ENCODE measurements at regions not wholly inside any gene's neighbourhood (a gene's known extent, or its start where the extent isn't known, plus 50 kb on each side); places are given as distances from the start of the nearest gene placed in this dataset.

DNA sequence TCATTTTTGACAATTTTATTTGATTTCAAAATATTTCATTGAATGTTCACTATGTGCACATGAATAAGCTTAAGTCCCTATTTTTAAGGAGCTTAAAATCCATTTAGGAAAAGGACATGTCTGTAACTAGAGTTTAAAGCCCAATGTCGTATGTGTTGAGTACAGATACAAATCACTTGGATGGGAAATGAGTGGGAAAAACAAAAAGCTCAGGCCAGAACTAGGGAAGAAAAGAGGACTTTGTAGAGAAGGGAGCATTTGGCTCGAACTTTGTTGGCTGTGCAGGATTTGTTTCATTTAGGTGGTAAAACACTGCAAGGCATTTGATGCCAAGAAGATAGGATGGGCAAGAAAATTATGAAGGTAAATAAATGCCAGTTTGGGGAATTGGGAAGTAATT lies 653.1 kb upstream of the KCNMB2 start:
- intact Hi-C loops (cut with DNase I; ENCODE audit: low total_unique reads): no loop called here
- TF ChIP-seq POLR2AphosphoS5 (IDR thresholded peaks at IDR 0.05) (no peak), POLR2A (IDR thresholded peaks at IDR 0.05) (no peak)
- TF ChIP-seq, protein P1, sequence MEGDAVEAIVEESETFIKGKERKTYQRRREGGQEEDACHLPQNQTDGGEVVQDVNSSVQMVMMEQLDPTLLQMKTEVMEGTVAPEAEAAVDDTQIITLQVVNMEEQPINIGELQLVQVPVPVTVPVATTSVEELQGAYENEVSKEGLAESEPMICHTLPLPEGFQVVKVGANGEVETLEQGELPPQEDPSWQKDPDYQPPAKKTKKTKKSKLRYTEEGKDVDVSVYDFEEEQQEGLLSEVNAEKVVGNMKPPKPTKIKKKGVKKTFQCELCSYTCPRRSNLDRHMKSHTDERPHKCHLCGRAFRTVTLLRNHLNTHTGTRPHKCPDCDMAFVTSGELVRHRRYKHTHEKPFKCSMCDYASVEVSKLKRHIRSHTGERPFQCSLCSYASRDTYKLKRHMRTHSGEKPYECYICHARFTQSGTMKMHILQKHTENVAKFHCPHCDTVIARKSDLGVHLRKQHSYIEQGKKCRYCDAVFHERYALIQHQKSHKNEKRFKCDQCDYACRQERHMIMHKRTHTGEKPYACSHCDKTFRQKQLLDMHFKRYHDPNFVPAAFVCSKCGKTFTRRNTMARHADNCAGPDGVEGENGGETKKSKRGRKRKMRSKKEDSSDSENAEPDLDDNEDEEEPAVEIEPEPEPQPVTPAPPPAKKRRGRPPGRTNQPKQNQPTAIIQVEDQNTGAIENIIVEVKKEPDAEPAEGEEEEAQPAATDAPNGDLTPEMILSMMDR (IDR thresholded peaks at IDR 0.05): no peak
- no peak overlapping the region for H3K27ac ChIP-seq

DNA sequence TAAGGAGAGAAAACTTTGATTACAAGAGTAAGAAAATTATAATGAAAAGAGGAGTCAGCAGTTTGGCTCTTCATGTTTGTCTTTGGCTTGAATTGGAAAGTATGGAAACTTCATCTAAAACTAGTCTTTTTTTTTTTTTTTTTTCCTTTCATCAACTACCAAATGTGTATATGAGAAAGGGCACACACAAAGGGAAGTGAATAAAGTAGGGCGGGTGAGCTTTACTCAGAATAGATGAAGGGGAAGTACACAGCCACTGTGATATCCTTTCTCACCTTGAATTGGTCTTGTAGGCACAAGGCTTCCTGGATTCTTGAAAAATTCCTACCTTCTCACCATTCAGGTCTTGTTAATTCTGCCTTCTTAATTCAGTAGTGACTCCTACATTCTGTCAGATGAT lies 652.3 kb upstream of the KCNMB2 start:
- H3K4me3 ChIP-seq: no peak overlapping the region
- no peaks in the 10 kb centered on the region for H3K9me3 ChIP-seq
- H3K27ac ChIP-seq: no peak overlapping the region
- TF ChIP-seq POLR2AphosphoS5 (IDR thresholded peaks at IDR 0.05) (no peak), POLR2A (IDR thresholded peaks at IDR 0.05) (no peak)
- TF ChIP-seq, protein P1 (IDR thresholded peaks at IDR 0.05): no peak
- no peaks in the 10 kb centered on the region for H3K36me3 ChIP-seq
- H3K4me1 ChIP-seq: no peaks in the 10 kb centered on the region
- no peak for DNase-seq (ENCODE audit: low spot score in 2 of 2)
- no peaks in the 10 kb centered on the region for H3K27me3 ChIP-seq
- intact Hi-C loops (cut with DNase I; ENCODE audit: low total_unique reads): no loop called here

More for the DNA sequence above, 653.1 kb upstream of the KCNMB2 start:
- Histone ChIP-seq H3K4me3 (no peak overlapping the region), H3K27me3 (no peaks in the 10 kb centered on the region), H3K36me3 (no peaks in the 10 kb centered on the region), H3K9me3 (no peaks in the 10 kb centered on the region), H3K4me1 (no peaks in the 10 kb centered on the region)
- no peak for DNase-seq (ENCODE audit: low spot score in 2 of 2)

DNA sequence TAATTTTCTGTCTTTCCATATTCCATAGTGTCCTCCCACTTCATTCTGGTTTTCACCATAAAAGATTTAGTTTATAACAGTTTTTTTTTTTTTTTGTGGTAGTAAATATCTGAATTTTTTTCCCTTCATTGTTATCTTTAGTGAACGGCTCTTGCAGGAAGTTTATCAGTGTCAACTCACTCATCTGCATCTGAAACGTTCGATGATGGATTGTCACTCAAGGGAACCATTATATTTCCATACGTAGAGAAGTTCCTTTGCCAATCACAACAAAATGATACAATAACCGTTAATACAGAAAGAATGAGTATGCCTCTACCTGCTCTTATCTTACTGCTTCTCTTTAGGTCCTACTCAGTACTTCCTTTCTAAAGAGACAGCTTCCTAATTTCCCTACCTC lies 651.2 kb upstream of the KCNMB2 start:
- DNase-seq (ENCODE audit: low spot score in 2 of 2): no peak
- Histone ChIP-seq H3K27ac (no peak overlapping the region), H3K4me1 (no peaks in the 10 kb centered on the region), H3K4me3 (no peak overlapping the region), H3K9me3 (no peaks in the 10 kb centered on the region), H3K27me3 (no peaks in the 10 kb centered on the region), H3K36me3 (no peaks in the 10 kb centered on the region)
- intact Hi-C loops (cut with DNase I; ENCODE audit: low total_unique reads): no loop called here
- TF ChIP-seq, protein P1 (IDR thresholded peaks at IDR 0.05): no peak
- TF ChIP-seq POLR2A (IDR thresholded peaks at IDR 0.05) (no peak), POLR2AphosphoS5 (IDR thresholded peaks at IDR 0.05) (no peak)

DNA sequence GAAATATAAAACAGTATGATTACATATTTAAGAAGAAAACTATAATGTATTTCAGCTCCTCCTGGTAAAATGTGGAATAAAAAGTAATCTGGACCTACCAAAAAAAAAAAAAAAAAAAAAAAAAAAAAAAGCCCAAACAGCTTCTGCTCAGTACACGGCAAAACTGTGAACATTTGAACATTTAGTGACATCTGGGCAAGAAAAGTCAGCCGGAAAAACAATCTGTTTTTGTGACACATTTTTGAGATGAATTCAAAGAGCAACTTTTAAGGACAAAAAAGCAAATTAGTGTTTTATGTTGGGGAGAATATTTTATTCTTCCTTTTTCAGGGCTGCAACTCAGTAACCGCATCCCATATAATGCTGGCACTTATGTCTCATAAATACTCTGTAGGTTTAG lies 649.7 kb upstream of the KCNMB2 start:
- Histone ChIP-seq H3K36me3 (no peaks in the 10 kb centered on the region), H3K27ac (no peak overlapping the region), H3K4me1 (no peaks in the 10 kb centered on the region), H3K27me3 (no peaks in the 10 kb centered on the region), H3K9me3 (no peaks in the 10 kb centered on the region), H3K4me3 (no peak overlapping the region)
- DNase-seq (ENCODE audit: low spot score in 2 of 2): no peak
- intact Hi-C loops (cut with DNase I; ENCODE audit: low total_unique reads): no loop called here
- no peak for TF ChIP-seq POLR2A (IDR thresholded peaks at IDR 0.05)
- TF ChIP-seq, protein P1 (IDR thresholded peaks at IDR 0.05): no peak
- TF ChIP-seq POLR2AphosphoS5 (IDR thresholded peaks at IDR 0.05): no peak

DNA sequence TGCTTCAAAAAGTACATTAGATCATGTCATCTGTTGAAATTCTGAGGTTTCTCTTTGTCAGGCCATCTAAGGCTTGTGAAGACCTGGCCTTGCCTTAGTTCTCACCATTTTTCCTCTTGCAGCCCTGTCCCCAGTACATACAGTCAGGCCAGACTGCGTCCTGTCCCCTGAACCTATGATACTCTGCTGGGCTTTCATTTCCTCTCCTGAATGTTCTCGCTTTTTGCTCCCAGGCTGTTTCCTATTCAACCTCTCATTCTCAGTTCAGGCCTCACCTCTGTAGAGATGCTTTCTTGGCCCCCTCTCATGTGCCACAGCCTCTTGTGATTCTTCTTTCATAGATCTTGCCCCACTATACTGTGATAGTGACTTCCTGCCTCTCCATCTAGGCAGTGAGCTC lies 648.8 kb upstream of the KCNMB2 start:
- no peak overlapping the region for H3K4me3 ChIP-seq
- intact Hi-C loops (cut with DNase I; ENCODE audit: low total_unique reads): no loop called here
- H3K9me3 ChIP-seq: no peaks in the 10 kb centered on the region
- no peak overlapping the region for H3K27ac ChIP-seq
- no peaks in the 10 kb centered on the region for H3K36me3 ChIP-seq
- no peak for DNase-seq (ENCODE audit: low spot score in 2 of 2)
- no peaks in the 10 kb centered on the region for H3K27me3 ChIP-seq
- no peaks in the 10 kb centered on the region for H3K4me1 ChIP-seq
- no peak for TF ChIP-seq POLR2A (IDR thresholded peaks at IDR 0.05)
- TF ChIP-seq POLR2AphosphoS5 (IDR thresholded peaks at IDR 0.05): no peak

DNA sequence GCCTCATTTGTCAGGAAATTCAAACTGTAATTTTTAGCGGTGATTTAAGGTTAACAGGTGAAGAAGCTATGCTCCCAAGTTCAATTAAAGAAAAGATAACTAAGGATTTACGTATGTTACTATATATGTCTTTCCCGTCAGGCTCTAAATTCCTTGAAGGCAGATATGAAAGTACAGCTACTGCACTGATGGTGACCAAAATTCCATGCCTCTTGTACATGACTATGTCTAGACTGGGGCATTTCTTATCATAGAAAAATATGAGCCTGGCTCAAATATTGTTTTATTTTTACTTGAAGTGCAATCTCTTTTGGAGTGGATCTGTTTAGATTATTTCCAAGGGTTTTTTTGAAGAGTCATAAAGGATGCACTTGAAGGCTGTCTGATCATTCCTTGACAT lies 647.1 kb upstream of the KCNMB2 start:
- TF ChIP-seq, protein P1 (IDR thresholded peaks at IDR 0.05): no peak
- TF ChIP-seq POLR2A (IDR thresholded peaks at IDR 0.05) (no peak), POLR2AphosphoS5 (IDR thresholded peaks at IDR 0.05) (no peak)
- no peaks in the 10 kb centered on the region for H3K4me1 ChIP-seq
- no peaks in the 10 kb centered on the region for H3K9me3 ChIP-seq
- intact Hi-C loops (cut with DNase I; ENCODE audit: low total_unique reads): no loop called here
- no peaks in the 10 kb centered on the region for H3K27me3 ChIP-seq
- DNase-seq (ENCODE audit: low spot score in 2 of 2): no peak
- no peaks in the 10 kb centered on the region for H3K36me3 ChIP-seq
- H3K4me3 ChIP-seq: no peak overlapping the region
- H3K27ac ChIP-seq: no peak overlapping the region

Data from breast epithelium (tissue), 4 donors.